ENCODE measurements at regions not wholly inside any gene's neighbourhood (a gene's known extent, or its start where the extent isn't known, plus 50 kb on each side); places are given as distances from the start of the nearest gene placed in this dataset.

GRCh38 chr9:107660976-107661375, 171.4 kb upstream of the KLF4 start:
- DNase-seq (ENCODE audit: low read depth in 2 of 2): no peak

GRCh38 chr9:107653263-107653821, 163.8 kb upstream of the KLF4 start:
- no peak for DNase-seq (ENCODE audit: low read depth in 2 of 2)

GRCh38 chr9:107650995-107651394, 161.4 kb upstream of the KLF4 start:
- no peak for DNase-seq (ENCODE audit: low read depth in 2 of 2)

- DNase-seq (ENCODE audit: low read depth in 2 of 2): no peak
These were observed 160.8 kb upstream of the KLF4 start for GRCh38 chr9:107650321-107650720.

GRCh38 chr9:107648153-107648715, 158.7 kb upstream of the KLF4 start:
- DNase-seq (ENCODE audit: low read depth in 2 of 2): no peak

GRCh38 chr9:107647611-107648010, 158.0 kb upstream of the KLF4 start:
- no peak for DNase-seq (ENCODE audit: low read depth in 2 of 2)

- DNase-seq (ENCODE audit: low read depth in 2 of 2): no peak
These were observed 157.6 kb upstream of the KLF4 start for GRCh38 chr9:107647141-107647540.

- no peak for DNase-seq (ENCODE audit: low read depth in 2 of 2)
These were observed 155.9 kb upstream of the KLF4 start for GRCh38 chr9:107645464-107645833.

- no peak for DNase-seq (ENCODE audit: low read depth in 2 of 2)
These were observed 155.3 kb upstream of the KLF4 start for GRCh38 chr9:107644733-107645463.

- no peak for DNase-seq (ENCODE audit: low read depth in 2 of 2)
These were observed 149.9 kb upstream of the KLF4 start for GRCh38 chr9:107639426-107639825.

- no peak for DNase-seq (ENCODE audit: low read depth in 2 of 2)
These were observed 149.1 kb upstream of the KLF4 start for GRCh38 chr9:107638521-107639310.

GRCh38 chr9:107637421-107638420, 148.2 kb upstream of the KLF4 start:
- no peak for DNase-seq (ENCODE audit: low read depth in 2 of 2)

- DNase-seq (ENCODE audit: low read depth in 2 of 2): no peak
These were observed 147.2 kb upstream of the KLF4 start for GRCh38 chr9:107636571-107637381.

- no peak for DNase-seq (ENCODE audit: low read depth in 2 of 2)
These were observed 146.2 kb upstream of the KLF4 start for GRCh38 chr9:107635803-107636174.

- DNase-seq (ENCODE audit: low read depth in 2 of 2): no peak
These were observed 145.7 kb upstream of the KLF4 start for GRCh38 chr9:107635101-107635802.

GRCh38 chr9:107633406-107633805, 143.8 kb upstream of the KLF4 start:
- no peak for DNase-seq (ENCODE audit: low read depth in 2 of 2)

GRCh38 chr9:107632661-107633060, 143.1 kb upstream of the KLF4 start:
- DNase-seq (ENCODE audit: low read depth in 2 of 2): no peak

GRCh38 chr9:107632216-107632615, 142.6 kb upstream of the KLF4 start:
- no peak for DNase-seq (ENCODE audit: low read depth in 2 of 2)

GRCh38 chr9:107631788-107632187, 142.2 kb upstream of the KLF4 start:
- DNase-seq (ENCODE audit: low read depth in 2 of 2): no peak

- DNase-seq (ENCODE audit: low read depth in 2 of 2): no peak
These were observed 140.6 kb upstream of the KLF4 start for GRCh38 chr9:107630156-107630555.
